NCI-H82 (cell line): ENCODE measurements at regions not wholly inside any gene's neighbourhood (a gene's known extent, or its start where the extent isn't known, plus 50 kb on each side); places are given as distances from the start of the nearest gene placed in this dataset.

Experiments
- DNase-seq: peaks from one replicate; lab custom pipeline; 2025; lab: John Stamatoyannopoulos, UW

DNA sequence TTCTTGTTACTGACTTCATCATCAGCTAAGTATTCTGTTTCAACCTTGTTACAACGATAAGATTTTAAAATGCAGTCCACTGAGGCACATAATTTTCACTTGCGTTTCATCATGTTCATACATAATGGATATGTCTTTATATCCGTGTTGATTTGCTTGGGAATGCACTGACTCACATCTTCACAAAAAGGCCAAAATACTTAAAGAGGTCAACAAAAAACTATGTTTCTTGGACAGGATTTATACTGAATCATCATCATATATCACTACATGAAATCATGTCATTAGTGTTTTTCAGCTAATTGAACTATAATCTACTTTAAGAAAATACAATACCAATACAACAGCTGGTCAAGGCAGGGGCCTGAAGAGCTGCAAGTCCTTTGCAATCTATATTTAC is 324.5 kb upstream of the KLF6 start:
- DNase-seq = no peak

DNA sequence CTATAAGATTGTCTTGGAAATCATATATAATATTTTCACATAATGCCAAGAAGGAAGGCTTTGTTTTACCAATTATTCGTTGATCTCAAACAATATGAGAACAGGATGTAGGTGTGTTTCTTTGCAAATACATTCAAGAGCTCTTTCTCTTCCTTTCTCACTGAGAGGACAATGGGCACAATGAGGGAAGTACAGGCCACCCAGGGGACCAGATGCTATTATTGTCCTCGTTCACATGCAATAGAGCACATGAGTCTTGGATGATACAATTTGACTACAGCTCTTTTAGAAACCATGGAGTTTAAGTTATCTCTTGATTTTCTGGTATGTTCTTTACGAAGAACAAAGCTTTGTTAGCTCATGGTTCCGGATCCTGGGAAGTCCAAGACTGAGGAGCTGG is 323.7 kb upstream of the KLF6 start:
- DNase-seq = no peak

DNA sequence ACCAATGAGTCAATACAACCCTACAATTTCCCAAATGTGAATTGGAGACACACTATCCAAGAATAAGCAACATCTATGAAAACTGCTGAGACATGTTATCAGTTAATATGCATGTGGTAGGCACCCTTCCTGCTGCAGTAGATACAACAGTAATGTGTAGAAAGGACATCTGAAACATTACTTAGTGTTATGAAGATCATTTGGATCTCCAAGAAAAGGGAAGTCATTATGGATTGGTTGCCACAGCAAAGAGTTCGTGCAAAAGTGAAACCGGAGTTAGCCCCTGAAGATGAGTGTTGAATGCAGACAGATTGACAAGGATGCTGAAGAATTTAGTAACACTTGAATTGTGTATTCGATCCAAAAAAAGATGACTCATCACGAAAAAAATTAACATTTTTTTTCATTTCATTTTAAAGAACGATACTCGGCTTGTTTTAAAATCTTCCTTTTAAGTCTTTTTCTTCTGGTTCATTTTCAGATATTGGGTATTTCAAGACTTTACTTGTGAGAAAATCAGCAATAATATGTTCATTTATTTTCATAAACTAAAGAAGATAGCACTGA is 322.4 kb upstream of the KLF6 start:
- no peak for DNase-seq

DNA sequence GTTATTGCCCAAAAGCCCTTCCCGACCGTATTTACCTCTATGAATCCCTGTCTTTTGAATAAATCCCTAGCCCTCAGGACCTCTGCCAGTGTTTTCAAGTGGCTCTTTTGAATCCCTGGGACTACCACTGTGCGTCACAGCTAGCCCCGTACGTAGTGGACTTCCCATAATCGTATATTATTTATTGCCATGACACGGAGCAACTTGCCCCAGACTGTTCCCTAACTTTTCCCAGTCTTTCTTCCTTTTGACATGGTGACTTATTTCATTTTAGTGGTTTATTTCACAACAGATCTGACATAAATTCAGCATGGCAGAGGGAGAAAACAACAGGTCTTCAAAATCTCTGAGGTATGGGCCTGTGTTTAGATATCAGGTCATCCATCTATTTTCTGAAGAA is 318.6 kb upstream of the KLF6 start:
- no peak for DNase-seq

DNA sequence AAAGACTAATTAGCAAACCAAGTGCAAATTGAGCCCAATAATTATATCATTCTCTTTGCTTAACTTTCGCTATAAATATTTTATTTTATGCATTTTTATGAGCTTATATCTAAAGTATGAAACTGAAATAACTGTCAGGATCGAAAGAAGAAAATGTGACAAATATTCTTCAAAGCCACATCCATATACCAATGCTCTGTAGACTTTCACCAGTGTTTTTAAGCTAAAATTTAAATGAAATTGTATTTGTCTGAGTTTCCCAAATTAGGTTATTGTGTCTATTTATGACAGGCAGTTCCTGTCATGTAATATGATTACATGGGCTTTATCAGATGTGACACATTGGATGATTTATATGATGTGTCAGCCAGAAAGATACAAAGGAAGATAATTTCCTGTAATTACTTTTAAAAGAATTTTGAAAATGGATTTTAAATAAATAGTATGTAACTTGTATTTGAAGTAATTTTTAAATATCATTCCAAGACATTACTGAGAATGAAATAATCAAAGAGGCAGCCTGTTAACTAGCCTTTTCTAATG is 317.9 kb upstream of the KLF6 start:
- no peak for DNase-seq

DNA sequence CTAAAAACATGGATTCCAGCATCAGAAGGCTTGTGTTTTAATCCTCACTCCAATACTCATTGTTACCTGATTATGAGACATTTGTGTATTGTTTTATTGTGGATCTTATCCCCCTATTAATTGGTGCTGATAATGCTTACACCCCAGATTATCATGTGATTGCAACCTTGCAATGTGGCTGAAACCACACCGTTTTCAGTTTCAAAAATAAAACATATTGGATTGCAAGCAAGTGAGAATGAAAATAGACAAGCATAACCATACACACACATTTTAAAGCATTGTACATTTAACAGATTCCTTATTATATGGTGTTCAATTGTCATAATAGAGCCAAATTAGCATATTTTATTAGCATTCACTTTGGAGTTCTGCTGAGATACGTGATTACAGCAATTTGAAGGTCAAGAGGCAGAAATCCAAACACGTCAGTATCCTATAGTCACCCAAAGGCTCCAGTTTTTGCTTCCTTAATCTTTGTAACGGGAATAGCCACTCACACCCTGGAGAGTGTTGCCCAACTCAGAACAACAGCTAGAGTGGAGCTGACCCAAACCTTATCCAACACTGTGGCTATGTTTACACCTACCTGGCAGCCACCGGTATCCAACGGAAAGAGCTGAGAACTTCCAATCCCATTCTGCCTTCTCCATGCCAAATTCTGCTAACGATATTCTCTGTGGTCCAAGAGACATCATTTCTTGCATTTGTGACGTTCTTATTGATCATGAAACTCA is 317.1 kb upstream of the KLF6 start:
- DNase-seq = no peak

DNA sequence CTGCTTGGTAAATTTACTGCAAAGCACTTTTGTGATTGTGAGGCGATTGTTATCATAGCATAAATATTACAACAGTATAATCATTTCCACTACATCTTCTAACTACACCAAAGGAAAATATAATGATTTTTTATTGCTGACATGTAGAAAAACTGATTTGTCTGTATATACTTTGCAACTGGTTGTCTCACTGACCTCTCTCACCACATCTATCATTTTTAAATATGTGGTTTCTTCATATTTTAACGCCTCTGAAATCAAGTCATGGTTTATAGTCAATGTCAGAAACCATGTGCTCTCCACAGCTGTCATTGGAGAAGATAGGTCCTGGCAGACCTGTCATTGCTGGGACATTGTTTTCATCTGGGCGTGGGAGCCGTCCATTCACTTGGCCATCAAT is 315.4 kb upstream of the KLF6 start:
- DNase-seq = no peak

DNA sequence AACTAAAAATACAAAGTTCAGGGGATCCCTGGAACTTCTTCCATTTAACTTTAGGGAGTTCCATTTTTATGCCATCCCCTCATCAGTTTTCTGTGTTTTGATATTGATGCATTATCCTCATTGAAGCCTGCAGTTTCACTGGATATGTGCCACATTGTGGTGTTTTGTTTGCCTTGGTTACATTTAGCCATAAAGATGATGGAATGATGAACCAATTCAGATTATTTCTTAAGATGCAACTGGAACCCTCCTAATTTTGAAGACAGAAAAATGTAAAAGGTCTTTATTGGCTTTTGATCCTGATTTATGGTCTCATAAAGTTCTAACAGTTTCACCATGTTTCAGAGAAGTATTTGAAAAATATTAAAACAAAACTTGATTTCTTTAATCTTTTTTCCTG is 314.2 kb upstream of the KLF6 start:
- no peak for DNase-seq

DNA sequence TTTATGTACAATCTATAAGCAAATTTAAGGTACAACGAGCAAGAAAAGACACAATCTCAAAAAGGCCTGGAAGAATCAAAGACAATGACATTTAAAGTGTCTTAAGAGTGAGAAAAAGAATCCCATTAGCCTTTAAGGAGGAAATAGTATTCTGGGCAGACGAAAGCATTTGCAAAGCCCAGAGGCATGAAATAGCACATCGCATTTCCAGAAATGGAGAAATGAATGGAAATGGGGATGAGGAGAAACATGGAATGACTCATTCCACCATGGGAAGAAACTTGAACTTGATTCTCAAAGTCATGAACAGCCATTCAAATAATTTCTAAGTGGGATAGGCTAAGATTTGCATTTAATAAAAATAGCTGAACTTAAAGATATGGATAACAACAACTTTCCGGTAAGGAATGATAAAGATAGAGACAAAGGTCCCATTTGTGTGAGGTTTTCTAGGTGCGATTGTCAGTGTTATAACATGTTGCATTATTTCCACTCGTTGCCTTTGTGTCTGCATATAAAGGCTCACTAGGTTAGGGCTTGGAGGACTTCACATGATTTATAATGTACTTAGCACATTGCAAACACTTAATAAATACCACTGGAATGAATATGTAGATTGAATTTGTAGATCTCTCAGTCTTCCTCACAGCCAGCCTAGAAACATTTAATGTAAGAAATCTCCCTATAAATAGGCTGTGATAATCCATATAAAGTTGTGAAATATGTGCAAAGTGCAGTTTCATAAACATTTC is 310.3 kb upstream of the KLF6 start:
- DNase-seq = no peak

DNA sequence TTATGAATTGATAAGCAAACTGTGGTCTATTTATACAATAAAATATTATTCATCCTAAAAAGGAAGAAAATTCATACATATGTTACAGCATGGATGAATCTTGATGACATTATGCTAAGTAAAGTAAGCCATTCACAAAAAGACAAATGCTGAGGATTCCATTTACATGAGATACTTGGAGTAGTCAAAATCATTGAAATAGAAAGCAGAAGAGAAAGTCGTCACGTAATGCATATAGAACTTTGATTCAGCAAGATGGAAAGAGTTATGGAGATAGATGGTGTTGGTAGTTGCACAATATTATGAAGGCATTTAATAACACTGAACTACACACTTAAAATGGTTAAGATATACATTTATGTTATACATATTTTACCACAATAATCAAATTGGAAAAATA is 309.7 kb upstream of the KLF6 start:
- no peak for DNase-seq

DNA sequence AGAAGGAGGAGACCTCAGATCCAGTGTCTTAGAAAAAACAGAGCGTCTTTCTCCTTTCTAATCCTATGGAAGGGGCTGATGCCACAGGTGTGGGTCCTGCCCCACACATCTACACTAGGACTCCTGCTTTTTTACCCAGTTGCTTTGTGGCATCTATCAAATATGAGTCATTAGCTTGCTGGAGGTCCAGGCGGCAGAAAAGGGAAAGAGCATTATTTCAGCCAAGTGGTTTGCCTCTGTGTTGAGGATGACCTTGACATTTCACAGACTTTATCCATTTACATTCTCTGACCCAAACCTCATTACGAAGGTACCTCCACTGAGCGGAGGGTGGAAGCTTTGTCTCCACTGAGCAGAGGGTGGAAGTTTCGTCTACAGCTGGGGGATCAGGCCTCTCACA is 308.4 kb upstream of the KLF6 start:
- DNase-seq = no peak

DNA sequence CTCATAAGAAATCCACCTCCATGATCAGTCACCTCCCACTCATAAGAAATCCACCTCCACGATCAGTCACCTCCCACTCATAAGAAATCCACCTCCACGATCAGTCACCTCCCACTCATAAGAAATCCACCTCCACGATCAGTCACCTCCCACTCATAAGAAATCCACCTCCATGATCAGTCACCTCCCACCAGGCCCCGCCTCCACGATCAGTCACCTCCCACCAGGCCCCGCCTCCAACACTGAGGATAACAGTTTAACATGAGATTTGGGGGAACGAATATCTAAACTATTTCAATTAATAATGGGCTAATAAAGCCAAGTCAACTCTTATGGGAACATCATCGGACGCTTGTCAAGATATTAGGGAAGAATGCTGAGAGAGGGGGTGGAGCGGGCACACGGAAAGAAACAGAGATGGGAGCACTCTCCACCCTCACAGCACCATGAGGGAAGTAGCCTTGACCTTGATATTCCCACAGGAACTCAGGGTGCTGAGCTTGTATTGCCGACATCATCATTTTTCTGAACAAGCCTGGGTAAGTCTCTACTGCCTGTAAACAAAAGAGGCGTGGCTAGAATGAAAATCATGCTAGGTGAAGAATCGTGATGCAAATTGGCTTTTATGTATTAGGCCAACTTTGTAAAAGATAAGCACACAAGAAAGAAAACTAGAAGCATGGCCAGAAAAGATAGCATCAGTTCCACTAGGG is 303.5 kb upstream of the KLF6 start:
- DNase-seq = no peak

DNA sequence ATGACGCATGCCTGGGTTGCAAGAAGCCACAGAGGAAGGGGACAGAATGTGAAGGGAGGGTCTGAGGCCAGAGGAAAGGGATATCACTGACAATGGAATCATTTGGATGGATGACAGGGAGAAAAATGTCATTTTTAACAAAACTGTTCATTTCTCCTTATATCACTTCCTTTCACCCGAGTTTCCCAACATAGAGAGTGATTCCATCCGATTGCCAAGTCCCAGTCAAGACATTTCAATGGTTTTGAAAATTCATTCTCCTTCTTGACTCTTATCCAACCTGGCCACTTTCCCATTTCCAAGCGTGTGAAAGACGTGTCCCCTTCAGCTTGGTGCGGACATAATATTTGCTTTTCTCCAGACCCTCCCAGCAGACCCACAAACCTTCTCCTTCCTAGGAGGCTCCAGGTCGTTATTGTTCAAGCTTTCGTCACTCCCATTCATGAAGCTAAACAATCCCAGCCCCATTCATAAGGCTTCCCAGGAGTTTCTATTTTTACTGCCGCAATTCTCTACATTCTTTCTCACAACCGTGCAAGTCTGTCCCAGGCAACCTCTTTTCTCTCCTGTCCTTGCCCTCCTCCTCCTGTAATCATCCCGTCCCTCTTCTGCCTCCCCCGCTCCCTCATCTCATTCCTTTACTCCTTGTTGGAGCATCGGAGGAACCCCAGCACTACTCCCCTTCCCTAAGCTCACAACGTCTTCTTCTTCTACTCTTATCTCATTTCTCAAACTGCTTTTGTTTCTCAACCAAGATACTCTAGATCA is 301.3 kb upstream of the KLF6 start:
- no peak for DNase-seq

DNA sequence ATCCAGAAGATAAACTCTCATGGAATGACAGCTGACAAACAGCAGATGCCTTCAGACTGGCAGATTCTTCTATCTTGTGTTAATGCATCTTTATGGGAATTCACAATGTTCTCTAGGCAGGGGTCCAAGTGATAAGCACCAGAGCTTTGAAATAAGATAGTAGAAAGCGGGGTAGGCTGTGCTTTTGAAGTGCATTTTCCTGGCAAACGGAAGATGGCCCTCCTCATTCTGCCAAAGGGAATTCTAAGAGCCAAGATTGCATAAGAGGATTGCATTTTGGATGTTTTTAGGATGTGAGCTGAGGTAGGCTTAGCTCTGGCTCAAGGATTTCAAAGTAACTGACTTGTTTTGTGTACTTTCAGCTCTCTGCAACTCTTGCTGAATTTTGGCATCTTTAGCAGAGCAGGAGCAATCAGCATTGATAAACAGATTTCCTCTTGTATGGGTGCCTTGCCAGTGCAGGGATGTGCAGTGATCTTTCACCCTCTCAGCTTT is 298.5 kb upstream of the KLF6 start:
- no peak for DNase-seq

DNA sequence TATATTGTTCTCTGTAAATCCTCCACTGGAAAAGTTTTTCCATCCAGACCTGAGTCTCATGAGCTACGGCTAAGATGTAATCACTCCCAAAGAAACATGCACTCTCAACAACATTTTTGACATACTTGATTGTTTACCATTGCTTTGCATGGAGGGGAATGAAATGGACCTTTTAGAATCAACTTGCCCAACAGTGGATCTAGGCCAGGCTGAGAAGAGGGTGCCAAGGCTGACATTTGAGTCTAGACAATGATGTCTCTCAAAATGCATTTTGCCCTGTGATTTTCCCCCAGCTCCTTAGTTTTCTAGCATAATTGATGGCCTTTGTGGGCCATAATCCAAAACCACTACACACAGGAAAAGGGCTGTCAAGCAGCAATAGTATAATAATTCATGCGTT is 297.9 kb upstream of the KLF6 start:
- DNase-seq = no peak

DNA sequence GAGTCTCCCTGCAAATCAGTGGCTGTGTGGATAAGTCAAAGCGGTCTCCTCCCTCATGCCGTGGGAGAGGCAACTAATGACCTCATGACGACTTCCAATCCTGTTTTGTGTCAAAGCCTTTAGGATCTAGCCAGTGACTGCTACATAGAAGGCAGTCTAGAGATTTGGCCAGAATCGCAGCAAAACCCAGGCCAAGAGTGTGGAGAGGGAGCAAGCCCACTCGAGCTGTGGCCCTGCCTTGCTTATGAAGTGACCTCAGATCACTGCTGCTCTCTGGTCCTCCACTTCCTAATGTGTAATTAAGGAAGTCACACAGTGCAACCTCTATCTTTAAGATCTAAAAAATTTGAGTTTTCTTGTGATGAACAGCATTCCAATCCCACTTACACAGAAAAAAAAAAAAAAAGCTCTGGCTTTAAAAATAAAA is 296.7 kb upstream of the KLF6 start:
- DNase-seq = no peak

DNA sequence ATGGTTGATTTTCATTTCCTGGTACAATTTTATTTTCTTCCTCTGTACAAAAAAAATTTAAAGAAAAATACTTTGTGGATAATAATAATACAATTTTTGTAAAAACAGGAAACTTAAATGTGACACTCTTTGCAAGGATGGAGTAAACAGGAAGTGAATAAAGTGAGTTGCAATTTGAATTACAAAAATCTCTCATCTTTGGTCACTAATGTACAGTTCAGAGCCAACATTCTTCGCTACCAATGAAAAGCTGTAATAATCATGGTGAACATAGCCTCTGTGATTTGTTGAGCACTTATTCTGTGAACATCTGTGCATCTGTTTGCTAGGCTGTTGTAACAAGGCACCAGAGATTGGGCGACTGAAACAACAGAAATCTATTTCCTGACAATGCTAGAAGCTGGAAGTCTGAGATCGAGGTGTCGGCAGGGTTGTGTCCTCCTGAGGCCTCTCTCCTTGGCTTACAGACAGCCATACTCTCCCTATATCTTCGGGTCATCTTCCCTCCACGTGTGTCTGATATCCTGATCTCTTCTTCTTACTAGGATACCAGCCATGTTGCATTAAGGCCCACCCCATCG is 295.3 kb upstream of the KLF6 start:
- no peak for DNase-seq

DNA sequence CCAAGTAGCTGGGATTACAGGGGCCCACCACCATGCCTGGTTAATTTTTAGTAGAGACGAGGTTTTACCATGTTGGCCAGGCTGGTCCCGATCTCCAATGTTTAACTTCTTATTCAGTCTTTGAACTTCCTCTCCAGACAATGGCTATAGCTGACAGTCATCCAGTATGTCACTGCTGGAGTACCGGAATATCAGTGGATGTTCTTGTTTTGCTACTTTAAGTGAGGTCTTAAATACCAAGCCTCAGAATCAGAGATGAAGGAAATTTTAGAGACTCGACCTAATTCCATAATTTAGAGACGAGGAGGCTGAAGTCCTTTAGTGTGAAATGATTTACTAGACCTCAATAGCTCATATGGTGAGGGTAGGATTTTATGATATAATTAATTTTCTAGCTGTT is 294.8 kb upstream of the KLF6 start:
- no peak for DNase-seq

DNA sequence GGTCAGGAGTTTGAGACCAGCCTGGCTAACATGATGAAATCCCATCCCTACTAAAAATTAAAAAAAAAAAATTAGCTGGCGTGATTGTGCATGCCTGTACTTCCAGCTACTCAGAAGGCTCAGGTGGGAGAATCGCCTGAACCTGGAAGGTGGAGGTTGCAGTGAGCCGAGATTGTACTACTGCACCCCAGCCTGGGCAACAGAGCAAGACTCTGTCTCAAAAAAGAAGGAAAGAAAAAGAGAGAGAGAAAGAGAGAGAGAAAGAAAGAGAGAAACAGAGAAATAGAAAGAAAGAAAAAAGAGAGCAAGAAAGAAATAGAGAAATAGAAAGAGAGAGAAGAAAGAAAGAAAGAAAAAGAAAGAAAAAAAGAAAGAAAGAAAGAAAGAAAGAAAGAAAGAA is 292.8 kb upstream of the KLF6 start:
- no peak for DNase-seq

DNA sequence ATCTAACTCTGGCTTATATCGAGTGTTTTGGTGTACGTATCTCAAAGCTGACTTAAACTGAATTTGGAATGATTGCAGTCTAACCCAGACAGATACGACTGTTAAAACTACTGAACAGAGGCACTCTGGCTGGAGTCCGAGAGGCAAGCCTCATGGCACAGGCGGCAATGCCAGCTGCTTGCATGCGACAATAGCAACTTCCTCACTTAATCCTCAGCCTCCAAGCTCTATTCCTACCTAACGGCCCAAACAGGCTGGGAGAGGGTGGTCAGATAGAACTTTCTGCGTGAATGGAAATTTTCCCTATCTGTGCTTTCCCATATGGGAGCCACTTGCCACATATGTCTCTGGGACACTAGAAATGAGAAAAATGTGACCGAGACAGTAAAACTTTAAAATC is 292.0 kb upstream of the KLF6 start:
- DNase-seq = no peak

DNA sequence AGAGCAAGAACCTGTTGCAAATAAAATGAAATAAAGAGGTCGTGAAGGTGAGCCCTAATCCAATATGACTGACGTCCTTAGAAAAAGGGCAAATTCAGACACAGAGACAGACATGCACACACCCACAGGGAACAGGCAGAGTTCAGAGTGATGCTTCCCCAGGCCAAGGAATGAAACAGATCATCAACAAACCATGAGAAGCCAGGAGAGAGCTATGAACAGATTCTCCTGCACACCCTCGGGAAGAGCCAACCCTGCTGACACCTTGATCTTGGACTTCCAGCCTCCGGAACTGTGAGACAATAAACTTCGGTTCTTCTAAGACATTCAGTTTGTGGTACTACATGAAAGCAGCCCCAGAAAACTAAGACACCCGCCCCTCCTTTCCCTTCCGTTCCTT is 290.4 kb upstream of the KLF6 start:
- DNase-seq = no peak
